Panc1 (cell line): ENCODE measurements at regions not wholly inside any gene's neighbourhood (a gene's known extent, or its start where the extent isn't known, plus 50 kb on each side); places are given as distances from the start of the nearest gene placed in this dataset.

Experiments
- ATAC-seq: fragments of 200-7000 bp; cut with Tn5 transposase; 2 replicates; pipeline ENCODE4 v1.9.1; 2020; ENCODE audit warnings: mild to moderate bottlenecking, moderate library complexity
- BruUV-seq: library from RNA; stranded (reverse); fragments of 400-500 nt; replicated peaks from 2 replicates; lab custom pipeline; 2021; lab: Mats Ljungman, UMichigan
- CTCF ChIA-PET: fragments of 300-600 bp; sonication (Branson Sonifier 250); formaldehyde crosslinking; loops from one replicate; lab custom pipeline; 2022; ENCODE audit warnings: antibody characterized with exemption; lab: Charles Lee
- POLR2A ChIA-PET: fragments of 300-600 bp; sonication (Branson Sonifier 250); formaldehyde crosslinking; loops from one replicate; lab custom pipeline; 2022; ENCODE audit warnings: antibody characterized with exemption; lab: Charles Lee
- DNase-seq: peaks from one replicate; pipeline ENCODE4 v3.0.0-alpha.2; 2010; ENCODE audit warnings: low read depth, low spot score
- H3K27ac ChIP-seq: 2 replicates; pipeline ENCODE4 v1.5.1; 2011; ENCODE audit warnings: mild to moderate bottlenecking, low read length, inconsistent platforms
- H3K27me3 ChIP-seq: fragments of 200-500 bp; sonication (Bioruptor generic); 2 replicates; pipeline ENCODE4 v1.6.0; 2014; ENCODE audit warnings: low read length, inconsistent platforms; ENCODE audit not compliant: control insufficient read depth, insufficient read depth
- H3K36me3 ChIP-seq: fragments of 200-500 bp; sonication (Bioruptor generic); 2 replicates; pipeline ENCODE4 v1.5.1; 2014; ENCODE audit warnings: inconsistent platforms, mild to moderate bottlenecking, low read length, moderate library complexity; ENCODE audit not compliant: control insufficient read depth, insufficient read depth
- H3K4me1 ChIP-seq: 2 replicates; pipeline ENCODE4 v1.5.1; 2011; ENCODE audit warnings: inconsistent platforms, mild to moderate bottlenecking, low read length, moderate library complexity; ENCODE audit not compliant: control insufficient read depth, insufficient read depth
- H3K4me3 ChIP-seq, 2 experiments: 2 replicates each; pipeline ENCODE4 v1.5.1; 2011 to 2012; ENCODE audit warnings: low read depth in 2 of 2, low read length in 2 of 2, mild to moderate bottlenecking in 2 of 2, inconsistent platforms in 1 of 2, moderate library complexity in 1 of 2
- H3K9me3 ChIP-seq: fragments of 200-500 bp; sonication (Bioruptor generic); 2 replicates; pipeline ENCODE4 v1.5.1; 2014; ENCODE audit warnings: low read depth, mild to moderate bottlenecking, inconsistent platforms, low read length, moderate library complexity; ENCODE audit not compliant: control insufficient read depth, insufficient read depth
- POLR2AphosphoS5 ChIP-seq: IDR thresholded peaks from 2 replicates; pipeline ENCODE4 v1.6.1; 2012; ENCODE audit warnings: mild to moderate bottlenecking, low read depth, low read length, moderate library complexity
- REST ChIP-seq, 2 experiments: IDR thresholded peaks; 2 replicates each; pipeline ENCODE4 v1.6.1; 2011 to 2012; ENCODE audit warnings: low read depth in 2 of 2, control low read depth in 1 of 2, low read length in 1 of 2, mild to moderate bottlenecking in 1 of 2, moderate library complexity in 1 of 2; ENCODE audit not compliant: insufficient read depth in 1 of 2
- SIN3A ChIP-seq: IDR thresholded peaks from 2 replicates; pipeline ENCODE4 v1.6.1; 2012; ENCODE audit warnings: low read depth, mild to moderate bottlenecking, low read length, moderate library complexity, borderline replicate concordance; ENCODE audit not compliant: insufficient read depth
- TCF7L2 ChIP-seq: IDR thresholded peaks from 2 replicates; pipeline ENCODE4 v1.6.1; 2011; ENCODE audit warnings: mild to moderate bottlenecking, low read depth, low read length, inconsistent platforms
- in situ Hi-C: cut with HindIII; loops from 2 replicates; pipeline ENCODE4 v1.10.0; 2016; ENCODE audit warnings: low sequenced_read_pairs, low pct_unique_long_range_greater_than_20kb
- intact Hi-C: fragments of 100-400 bp; cut with micrococcal nuclease; formaldehyde crosslinking; loops from one replicate; pipeline ENCODE4 v1.10.0; 2022; ENCODE audit not compliant: unreplicated experiment
- TF ChIP-seq, protein P1 (sequence below): fragments of 450-650 bp; IDR thresholded peaks from 2 replicates; pipeline ENCODE4 v1.5.1; 2017; ENCODE audit warnings: mild to moderate bottlenecking

DNA sequence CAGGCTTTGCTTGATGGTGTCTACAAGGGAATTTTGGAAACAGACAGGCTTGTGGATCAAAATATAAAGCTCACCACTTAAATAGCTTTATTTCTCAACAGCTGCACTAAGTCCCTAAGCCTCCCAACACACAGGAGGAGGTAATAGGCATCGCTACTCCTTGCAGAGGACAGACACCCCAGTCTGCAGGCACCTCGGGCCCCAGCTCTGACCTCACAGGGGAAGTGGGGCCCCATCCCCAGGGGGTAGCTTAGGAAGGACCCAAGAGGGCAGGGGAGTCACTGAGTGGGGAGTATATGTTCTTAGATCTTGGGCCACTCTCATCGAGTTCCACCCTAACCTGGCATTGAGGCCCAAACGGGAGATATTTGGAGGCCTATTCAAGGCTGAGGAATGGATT lies 66.7 kb upstream of the XPA start:
- H3K36me3 ChIP-seq = no peaks in the 10 kb centered on the region
- no peak overlapping the region for H3K4me3 ChIP-seq
- in situ Hi-C loops (no loop called here), intact Hi-C loops (no loop called here)
- ATAC-seq = no peak
- H3K27ac ChIP-seq = no peak overlapping the region
- POLR2A ChIA-PET = no interaction called here
- no peak for DNase-seq
- no peaks in the 10 kb centered on the region for H3K4me1 ChIP-seq
- BruUV-seq = no TSS peak
- CTCF ChIA-PET = no interaction called here
- TF ChIP-seq POLR2AphosphoS5 = no peak
- TF ChIP-seq TCF7L2 = no peak
- no peak for TF ChIP-seq SIN3A
- TF ChIP-seq, protein P1, sequence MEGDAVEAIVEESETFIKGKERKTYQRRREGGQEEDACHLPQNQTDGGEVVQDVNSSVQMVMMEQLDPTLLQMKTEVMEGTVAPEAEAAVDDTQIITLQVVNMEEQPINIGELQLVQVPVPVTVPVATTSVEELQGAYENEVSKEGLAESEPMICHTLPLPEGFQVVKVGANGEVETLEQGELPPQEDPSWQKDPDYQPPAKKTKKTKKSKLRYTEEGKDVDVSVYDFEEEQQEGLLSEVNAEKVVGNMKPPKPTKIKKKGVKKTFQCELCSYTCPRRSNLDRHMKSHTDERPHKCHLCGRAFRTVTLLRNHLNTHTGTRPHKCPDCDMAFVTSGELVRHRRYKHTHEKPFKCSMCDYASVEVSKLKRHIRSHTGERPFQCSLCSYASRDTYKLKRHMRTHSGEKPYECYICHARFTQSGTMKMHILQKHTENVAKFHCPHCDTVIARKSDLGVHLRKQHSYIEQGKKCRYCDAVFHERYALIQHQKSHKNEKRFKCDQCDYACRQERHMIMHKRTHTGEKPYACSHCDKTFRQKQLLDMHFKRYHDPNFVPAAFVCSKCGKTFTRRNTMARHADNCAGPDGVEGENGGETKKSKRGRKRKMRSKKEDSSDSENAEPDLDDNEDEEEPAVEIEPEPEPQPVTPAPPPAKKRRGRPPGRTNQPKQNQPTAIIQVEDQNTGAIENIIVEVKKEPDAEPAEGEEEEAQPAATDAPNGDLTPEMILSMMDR = no peak
- no peak for TF ChIP-seq REST (IDR thresholded peaks at IDR 0.05; ENCODE audit: insufficient read depth in 1 of 2, low read depth in 2 of 2, low read length in 1 of 2)
- H3K27me3 ChIP-seq = no peaks in the 10 kb centered on the region
- H3K9me3 ChIP-seq = no peaks in the 10 kb centered on the region

DNA sequence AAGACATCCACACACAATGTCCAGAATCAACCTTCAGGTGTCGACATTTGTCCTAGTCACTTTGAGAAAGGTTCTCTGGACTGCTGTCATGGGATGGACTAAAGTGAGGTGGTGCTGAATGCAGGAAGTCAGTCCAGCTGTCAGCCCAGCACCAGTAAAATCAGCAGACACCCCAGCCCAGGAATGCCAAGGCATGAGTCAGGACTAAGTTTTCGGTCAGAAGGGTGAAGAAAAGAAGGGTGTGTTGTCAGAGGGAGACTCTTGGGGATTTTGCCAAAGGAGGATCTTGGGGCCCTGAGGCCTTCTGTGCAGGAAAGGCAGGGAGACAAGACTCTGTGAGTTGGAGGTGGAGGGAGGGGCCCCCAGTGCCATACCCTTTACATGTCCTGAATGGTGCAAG lies 69.0 kb upstream of the XPA start:
- ATAC-seq (no peak), DNase-seq (no peak)
- POLR2A ChIA-PET = no interaction called here
- Histone ChIP-seq H3K4me3 (no peak overlapping the region), H3K27me3 (no peaks in the 10 kb centered on the region), H3K4me1 (no peaks in the 10 kb centered on the region), H3K27ac (no peak overlapping the region), H3K9me3 (no peaks in the 10 kb centered on the region), H3K36me3 (no peaks in the 10 kb centered on the region)
- TF ChIP-seq SIN3A = no peak
- no peak for TF ChIP-seq REST (IDR thresholded peaks at IDR 0.05; ENCODE audit: insufficient read depth in 1 of 2, low read depth in 2 of 2, low read length in 1 of 2)
- no peak for TF ChIP-seq TCF7L2
- TF ChIP-seq, protein P1 = no peak
- TF ChIP-seq POLR2AphosphoS5 = no peak
- CTCF ChIA-PET = no interaction called here
- in situ Hi-C loops (no loop called here), intact Hi-C loops (no loop called here)
- BruUV-seq = no TSS peak
